Glutamatergic neuron (in vitro differentiated cells): ENCODE measurements at regions not wholly inside any gene's neighbourhood (a gene's known extent, or its start where the extent isn't known, plus 50 kb on each side); places are given as distances from the start of the nearest gene placed in this dataset.
"Not testable (repeated sequence)": the region's sequence is repeated elsewhere in the genome, so short reads cannot be mapped to it uniquely, and the experiment has no call there.

Experiments
- DNase-seq: peaks from one replicate; pipeline ENCODE4 v3.0.0; 2022
- H3K27ac Mint-ChIP-seq: one replicate; pipeline ENCODE4 v1.8.0; 2020; ENCODE audit warnings: mild to moderate bottlenecking, mixed read lengths, inconsistent platforms; ENCODE audit not compliant: unreplicated experiment
- H3K27me3 Mint-ChIP-seq: one replicate; pipeline ENCODE4 v1.8.0; 2020; ENCODE audit warnings: mild to moderate bottlenecking, moderate library complexity, mixed read lengths, inconsistent platforms; ENCODE audit not compliant: unreplicated experiment
- H3K36me3 Mint-ChIP-seq: one replicate; pipeline ENCODE4 v1.8.0; 2020; ENCODE audit warnings: mild to moderate bottlenecking, mixed read lengths, inconsistent platforms; ENCODE audit not compliant: unreplicated experiment
- H3K4me1 Mint-ChIP-seq: one replicate; pipeline ENCODE4 v1.8.0; 2020; ENCODE audit warnings: mild to moderate bottlenecking, low read depth, mixed read lengths, inconsistent platforms; ENCODE audit not compliant: unreplicated experiment
- H3K4me3 Mint-ChIP-seq: one replicate; pipeline ENCODE4 v1.8.0; 2020; ENCODE audit warnings: mild to moderate bottlenecking, mixed read lengths, inconsistent platforms; ENCODE audit not compliant: unreplicated experiment
- H3K9me3 Mint-ChIP-seq: one replicate; pipeline ENCODE4 v1.8.0; 2020; ENCODE audit warnings: mild to moderate bottlenecking, moderate library complexity, mixed read lengths, inconsistent platforms; ENCODE audit not compliant: unreplicated experiment
- CTCF ChIP-seq: fragments of 200-600 bp; sonication (generic); IDR thresholded peaks from one replicate; pipeline ENCODE4 v1.5.0; 2021; ENCODE audit not compliant: partially characterized antibody, unreplicated experiment

GRCh38 chr17:15802917-15803316, 70.8 kb downstream of the TBC1D26 start:
- H3K27me3 Mint-ChIP-seq, H3K9me3 Mint-ChIP-seq, H3K4me1 Mint-ChIP-seq, DNase-seq, H3K36me3 Mint-ChIP-seq, H3K4me3 Mint-ChIP-seq, H3K27ac Mint-ChIP-seq: not testable (repeated sequence)

GRCh38 chr17:15806825-15807224, 74.7 kb downstream of the TBC1D26 start:
- not testable (repeated sequence) for H3K4me1 Mint-ChIP-seq

GRCh38 chr17:15813388-15813787, 81.3 kb downstream of the TBC1D26 start:
- not testable (repeated sequence) for H3K36me3 Mint-ChIP-seq, H3K27me3 Mint-ChIP-seq, DNase-seq, H3K4me1 Mint-ChIP-seq, H3K4me3 Mint-ChIP-seq, H3K9me3 Mint-ChIP-seq, H3K27ac Mint-ChIP-seq

More at GRCh38 chr17:15806825-15807224, 74.7 kb downstream of the TBC1D26 start:
- not testable (repeated sequence) for H3K9me3 Mint-ChIP-seq, H3K36me3 Mint-ChIP-seq, H3K27ac Mint-ChIP-seq, DNase-seq, H3K27me3 Mint-ChIP-seq, H3K4me3 Mint-ChIP-seq

- H3K27ac Mint-ChIP-seq, H3K4me3 Mint-ChIP-seq, DNase-seq, H3K4me1 Mint-ChIP-seq, H3K36me3 Mint-ChIP-seq, H3K9me3 Mint-ChIP-seq, H3K27me3 Mint-ChIP-seq: not testable (repeated sequence)
These were observed 81.9 kb downstream of the TBC1D26 start for GRCh38 chr17:15814003-15814402.

GRCh38 chr17:15817861-15818260, 85.8 kb downstream of the TBC1D26 start:
- not testable (repeated sequence) for DNase-seq, H3K36me3 Mint-ChIP-seq

GRCh38 chr17:15822280-15822679, 90.2 kb downstream of the TBC1D26 start:
- DNase-seq, H3K9me3 Mint-ChIP-seq, H3K27me3 Mint-ChIP-seq, H3K36me3 Mint-ChIP-seq, H3K4me1 Mint-ChIP-seq, H3K4me3 Mint-ChIP-seq, H3K27ac Mint-ChIP-seq: not testable (repeated sequence)

More at GRCh38 chr17:15817861-15818260, 85.8 kb downstream of the TBC1D26 start:
- not testable (repeated sequence) for H3K4me3 Mint-ChIP-seq, H3K9me3 Mint-ChIP-seq, H3K4me1 Mint-ChIP-seq, H3K27me3 Mint-ChIP-seq, H3K27ac Mint-ChIP-seq

- not testable (repeated sequence) for H3K4me3 Mint-ChIP-seq, H3K36me3 Mint-ChIP-seq, H3K27me3 Mint-ChIP-seq, H3K27ac Mint-ChIP-seq, H3K4me1 Mint-ChIP-seq, H3K9me3 Mint-ChIP-seq
- peak; percentile 90 for DNase-seq
- peak; percentile 68 for TF ChIP-seq CTCF
These were observed 96.7 kb downstream of the TBC1D26 start for GRCh38 chr17:15828727-15829314.

GRCh38 chr17:15830221-15830620, 98.1 kb downstream of the TBC1D26 start:
- H3K4me1 Mint-ChIP-seq, H3K4me3 Mint-ChIP-seq, H3K27ac Mint-ChIP-seq, H3K36me3 Mint-ChIP-seq, DNase-seq, H3K27me3 Mint-ChIP-seq, H3K9me3 Mint-ChIP-seq: not testable (repeated sequence)

- not testable (repeated sequence) for H3K27me3 Mint-ChIP-seq, H3K27ac Mint-ChIP-seq, H3K4me3 Mint-ChIP-seq, H3K36me3 Mint-ChIP-seq, DNase-seq, H3K9me3 Mint-ChIP-seq, H3K4me1 Mint-ChIP-seq
These were observed 99.1 kb downstream of the TBC1D26 start for GRCh38 chr17:15831182-15831581.

- not testable (repeated sequence) for H3K4me1 Mint-ChIP-seq, H3K27me3 Mint-ChIP-seq, H3K36me3 Mint-ChIP-seq, H3K4me3 Mint-ChIP-seq, H3K9me3 Mint-ChIP-seq, DNase-seq, H3K27ac Mint-ChIP-seq
These were observed 100.9 kb downstream of the TBC1D26 start for GRCh38 chr17:15832921-15833480.

- not testable (repeated sequence) for H3K36me3 Mint-ChIP-seq, H3K9me3 Mint-ChIP-seq, H3K4me1 Mint-ChIP-seq, H3K4me3 Mint-ChIP-seq, H3K27me3 Mint-ChIP-seq, H3K27ac Mint-ChIP-seq, DNase-seq
These were observed 101.8 kb downstream of the TBC1D26 start for GRCh38 chr17:15833890-15834289.

GRCh38 chr17:15835481-15835880, 103.4 kb downstream of the TBC1D26 start:
- not testable (repeated sequence) for H3K27ac Mint-ChIP-seq, H3K27me3 Mint-ChIP-seq, DNase-seq, H3K4me1 Mint-ChIP-seq, H3K36me3 Mint-ChIP-seq, H3K4me3 Mint-ChIP-seq, H3K9me3 Mint-ChIP-seq
